ENCODE measurements at regions not wholly inside any gene's neighbourhood (a gene's known extent, or its start where the extent isn't known, plus 50 kb on each side); places are given as distances from the start of the nearest gene placed in this dataset.

GRCh38 chr17:34414339-34414738 is 51.3 kb upstream of the CCL1 start:
- no peaks in the 10 kb centered on the region for H3K9me3 ChIP-seq
- H3K4me1 ChIP-seq: no peaks in the 10 kb centered on the region
- peaks cover 5 to 68% of the 10 kb centered on the region in 2 donors for H3K27me3 ChIP-seq
- ATAC-seq: no peak
- no peak overlapping the region for H3K27ac ChIP-seq
- DNase-seq: no peak
- intact Hi-C loops (cut with DNase I): no loop called here
- no peak overlapping the region for H3K4me3 ChIP-seq
- no peaks in the 10 kb centered on the region for H3K36me3 ChIP-seq
- TF ChIP-seq CTCF (IDR thresholded peaks at IDR 0.05): no peak

- no peak overlapping the region for H3K27ac ChIP-seq
- DNase-seq: no peak
- ATAC-seq: peak; percentile 36
- H3K4me1 ChIP-seq: no peaks in the 10 kb centered on the region
- H3K4me3 ChIP-seq: no peak overlapping the region
- no peak for TF ChIP-seq CTCF (IDR thresholded peaks at IDR 0.05)
- no peaks in the 10 kb centered on the region for H3K9me3 ChIP-seq
- no peaks in the 10 kb centered on the region for H3K36me3 ChIP-seq
- intact Hi-C loops (cut with DNase I): no loop called here
- H3K27me3 ChIP-seq: peaks cover 6 to 68% of the 10 kb centered on the region in 2 donors
Observed at GRCh38 chr17:34413443-34414119, 50.5 kb upstream of the CCL1 start.

GRCh38 chr17:34412965-34413441 is 50.0 kb upstream of the CCL1 start:
- Histone ChIP-seq H3K27ac (no peak overlapping the region), H3K4me3 (no peak overlapping the region), H3K36me3 (no peaks in the 10 kb centered on the region), H3K4me1 (no peaks in the 10 kb centered on the region), H3K27me3 (peaks cover 9 to 69% of the 10 kb centered on the region in 2 donors), H3K9me3 (no peaks in the 10 kb centered on the region)
- intact Hi-C loops (cut with DNase I): no loop called here
- ATAC-seq (peak; percentile 26), DNase-seq (no peak)
- no peak for TF ChIP-seq CTCF (IDR thresholded peaks at IDR 0.05)

All from left lung (tissue), 4 donors.